ENCODE measurements at regions not wholly inside any gene's neighbourhood (a gene's known extent, or its start where the extent isn't known, plus 50 kb on each side); places are given as distances from the start of the nearest gene placed in this dataset.

DNA sequence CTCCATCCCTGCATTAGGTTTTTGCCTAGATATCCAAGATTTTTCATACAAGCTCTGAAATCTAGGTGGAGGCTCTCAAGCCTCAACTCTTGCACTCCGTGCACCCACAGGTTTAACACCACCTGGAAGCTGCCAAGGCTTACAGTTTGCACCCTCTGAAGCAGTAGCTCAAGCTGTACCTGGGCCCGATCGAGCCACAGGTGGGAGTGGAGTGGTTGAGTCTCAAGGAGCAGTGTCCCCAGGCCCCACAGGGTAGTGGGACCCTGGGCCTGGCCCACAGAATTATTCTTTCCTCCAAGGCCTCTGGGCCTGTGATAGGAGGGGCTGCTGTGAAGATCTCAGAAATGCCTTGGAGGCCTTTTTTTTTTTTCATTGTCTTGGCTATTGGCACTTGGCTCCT, 973.5 kb upstream of the MAP3K7 start:
- no peak for TF ChIP-seq SP1 (IDR thresholded peaks at IDR 0.05; ENCODE audit: low read depth, low read length)
- TF ChIP-seq RFX5 (IDR thresholded peaks at IDR 0.05; ENCODE audit: borderline replicate concordance, low read depth, low read length): no peak
- no peak for TF ChIP-seq CREB1 (IDR thresholded peaks at IDR 0.05)
- no peak for TF ChIP-seq RXRA (IDR thresholded peaks at IDR 0.05; ENCODE audit: insufficient read depth, low read depth, low read length)
- no peak for TF ChIP-seq POLR2AphosphoS5 (IDR thresholded peaks at IDR 0.05; ENCODE audit: low read depth, low read length)
- TF ChIP-seq, protein P1, sequence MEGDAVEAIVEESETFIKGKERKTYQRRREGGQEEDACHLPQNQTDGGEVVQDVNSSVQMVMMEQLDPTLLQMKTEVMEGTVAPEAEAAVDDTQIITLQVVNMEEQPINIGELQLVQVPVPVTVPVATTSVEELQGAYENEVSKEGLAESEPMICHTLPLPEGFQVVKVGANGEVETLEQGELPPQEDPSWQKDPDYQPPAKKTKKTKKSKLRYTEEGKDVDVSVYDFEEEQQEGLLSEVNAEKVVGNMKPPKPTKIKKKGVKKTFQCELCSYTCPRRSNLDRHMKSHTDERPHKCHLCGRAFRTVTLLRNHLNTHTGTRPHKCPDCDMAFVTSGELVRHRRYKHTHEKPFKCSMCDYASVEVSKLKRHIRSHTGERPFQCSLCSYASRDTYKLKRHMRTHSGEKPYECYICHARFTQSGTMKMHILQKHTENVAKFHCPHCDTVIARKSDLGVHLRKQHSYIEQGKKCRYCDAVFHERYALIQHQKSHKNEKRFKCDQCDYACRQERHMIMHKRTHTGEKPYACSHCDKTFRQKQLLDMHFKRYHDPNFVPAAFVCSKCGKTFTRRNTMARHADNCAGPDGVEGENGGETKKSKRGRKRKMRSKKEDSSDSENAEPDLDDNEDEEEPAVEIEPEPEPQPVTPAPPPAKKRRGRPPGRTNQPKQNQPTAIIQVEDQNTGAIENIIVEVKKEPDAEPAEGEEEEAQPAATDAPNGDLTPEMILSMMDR (IDR thresholded peaks at IDR 0.05; ENCODE audit: control extremely low read depth in 1 of 3, insufficient read depth in 1 of 3, low read depth in 1 of 3, low read length in 3 of 3): no peak

Measured in H1 (cell line).